WI38 (cell line): ENCODE measurements at regions not wholly inside any gene's neighbourhood (a gene's known extent, or its start where the extent isn't known, plus 50 kb on each side); places are given as distances from the start of the nearest gene placed in this dataset.

Experiments used
- H3K4me3 ChIP-seq: 2 replicates; pipeline ENCODE4 v1.5.1; 2011; ENCODE audit warnings: low read depth, mild to moderate bottlenecking, control low read depth, low read length
- CTCF ChIP-seq: IDR thresholded peaks from 2 replicates; pipeline ENCODE4 v1.5.1; 2012; ENCODE audit warnings: low read depth, mild to moderate bottlenecking, control low read depth, low read length

- no peak for TF ChIP-seq CTCF
- no peak overlapping the region for H3K4me3 ChIP-seq
Observed at GRCh38 chr2:111702804-111703196, 181.2 kb downstream of the ANAPC1 start.

GRCh38 chr2:111703759-111704158, 180.2 kb downstream of the ANAPC1 start:
- no peak overlapping the region for H3K4me3 ChIP-seq
- TF ChIP-seq CTCF: no peak

- H3K4me3 ChIP-seq: no peak overlapping the region
- no peak for TF ChIP-seq CTCF
Observed at GRCh38 chr2:111704246-111704645, 179.7 kb downstream of the ANAPC1 start.

GRCh38 chr2:111705239-111705638, 178.8 kb downstream of the ANAPC1 start:
- TF ChIP-seq CTCF: no peak
- H3K4me3 ChIP-seq: no peak overlapping the region

- no peak for TF ChIP-seq CTCF
- no peak overlapping the region for H3K4me3 ChIP-seq
Observed at GRCh38 chr2:111705711-111706336, 178.2 kb downstream of the ANAPC1 start.

- H3K4me3 ChIP-seq: no peak overlapping the region
- TF ChIP-seq CTCF: no peak
Observed at GRCh38 chr2:111706481-111707001, 177.5 kb downstream of the ANAPC1 start.

- no peak overlapping the region for H3K4me3 ChIP-seq
Observed at GRCh38 chr2:111707700-111708099, 176.3 kb downstream of the ANAPC1 start.

More at GRCh38 chr2:111707700-111708099, 176.3 kb downstream of the ANAPC1 start:
- TF ChIP-seq CTCF: no peak
